COLO829 (cell line): ENCODE measurements at regions not wholly inside any gene's neighbourhood (a gene's known extent, or its start where the extent isn't known, plus 50 kb on each side); places are given as distances from the start of the nearest gene placed in this dataset.
"Not testable (repeated sequence)": the region's sequence is repeated elsewhere in the genome, so short reads cannot be mapped to it uniquely, and the experiment has no call there.

Source experiments
- DNase-seq: peaks from one replicate; pipeline ENCODE4 v3.0.0; 2012; ENCODE audit warnings: low spot score

- DNase-seq = not testable (repeated sequence)
Measured at GRCh38 chrX:67213686-67214085, 330.1 kb upstream of the AR start.

GRCh38 chrX:67207912-67208311, 335.9 kb upstream of the AR start:
- DNase-seq = no peak

GRCh38 chrX:67159437-67159836, 384.4 kb upstream of the AR start:
- DNase-seq = no peak

GRCh38 chrX:67114635-67115034, 429.2 kb upstream of the AR start:
- no peak for DNase-seq

GRCh38 chrX:67105758-67106116, 438.1 kb upstream of the AR start:
- no peak for DNase-seq

GRCh38 chrX:67104982-67105757, 438.7 kb upstream of the AR start:
- DNase-seq = no peak

- DNase-seq = no peak
Measured at GRCh38 chrX:67100031-67100884, 443.6 kb upstream of the AR start.

- DNase-seq = no peak
Measured at GRCh38 chrX:67094061-67094460, 449.8 kb upstream of the AR start.

- DNase-seq = no peak
Measured at GRCh38 chrX:67050760-67051159, 411.9 kb upstream of the EDA2R start.

- DNase-seq = no peak
Measured at GRCh38 chrX:67044866-67045265, 406.0 kb upstream of the EDA2R start.

- DNase-seq = no peak
Measured at GRCh38 chrX:67044029-67044653, 405.3 kb upstream of the EDA2R start.

GRCh38 chrX:67004451-67004850, 365.6 kb upstream of the EDA2R start:
- no peak for DNase-seq

GRCh38 chrX:66994729-66995128, 355.9 kb upstream of the EDA2R start:
- DNase-seq = no peak

- DNase-seq = not testable (repeated sequence)
Measured at GRCh38 chrX:66992077-66992476, 353.2 kb upstream of the EDA2R start.

GRCh38 chrX:66988331-66988730, 349.5 kb upstream of the EDA2R start:
- DNase-seq = no peak

GRCh38 chrX:66961665-66962064, 322.8 kb upstream of the EDA2R start:
- DNase-seq = no peak

GRCh38 chrX:66931713-66932112, 292.8 kb upstream of the EDA2R start:
- DNase-seq = no peak

- DNase-seq = not testable (repeated sequence)
Measured at GRCh38 chrX:66930516-66930915, 291.6 kb upstream of the EDA2R start.

- no peak for DNase-seq
Measured at GRCh38 chrX:66920296-66920695, 281.4 kb upstream of the EDA2R start.

- no peak for DNase-seq
Measured at GRCh38 chrX:66919280-66919832, 280.5 kb upstream of the EDA2R start.

- no peak for DNase-seq
Measured at GRCh38 chrX:66918511-66918910, 279.6 kb upstream of the EDA2R start.

- DNase-seq = no peak
Measured at GRCh38 chrX:66915893-66916292, 277.0 kb upstream of the EDA2R start.

GRCh38 chrX:66914080-66914479, 275.2 kb upstream of the EDA2R start:
- no peak for DNase-seq
